ENCODE measurements at regions not wholly inside any gene's neighbourhood (a gene's known extent, or its start where the extent isn't known, plus 50 kb on each side); places are given as distances from the start of the nearest gene placed in this dataset.

DNA sequence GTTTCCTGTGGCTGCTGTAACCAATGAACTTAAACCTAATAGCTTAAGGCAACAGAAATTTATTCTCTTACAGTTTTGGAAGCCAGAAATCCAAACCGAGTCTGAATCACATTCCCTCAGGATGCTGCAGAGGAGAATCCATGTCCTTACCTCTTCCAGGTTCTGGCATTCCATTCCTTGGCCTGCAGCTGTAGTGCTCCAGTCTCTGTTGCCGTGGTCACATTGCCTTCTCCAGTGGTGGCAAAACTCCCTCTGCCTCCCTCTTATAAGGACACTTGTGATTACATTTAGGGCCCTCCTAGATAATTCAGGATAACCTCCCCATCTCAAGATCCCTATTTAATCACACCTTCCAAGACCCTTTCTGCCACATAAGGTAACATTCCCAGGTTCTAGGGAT, 88.7 kb upstream of the SHB start:
- H3K4me3 Mint-ChIP-seq: no peak overlapping the region

GRCh38 chr9:38154501-38155421, 85.7 kb upstream of the SHB start:
- Mint-ChIP-seq H3K36me3 (ENCODE audit: low read depth) (no peaks in the 10 kb centered on the region), H3K4me3 (no peak overlapping the region), H3K27ac (no peak overlapping the region), H3K27me3 (peaks cover 36% of the 10 kb centered on the region), H3K4me1 (no peaks in the 10 kb centered on the region)
- no peak for ATAC-seq
- H3K9me3 ChIP-seq (ENCODE audit: control insufficient read depth, low read length, poor library complexity, severe bottlenecking): no peaks in the 10 kb centered on the region
- no peak for DNase-seq

More for the DNA sequence above, 88.7 kb upstream of the SHB start:
- Mint-ChIP-seq H3K36me3 (ENCODE audit: low read depth) (no peaks in the 10 kb centered on the region), H3K4me1 (peaks cover 7% of the 10 kb centered on the region), H3K27me3 (peaks cover 36% of the 10 kb centered on the region), H3K27ac (no peak overlapping the region)
- no peaks in the 10 kb centered on the region for H3K9me3 ChIP-seq (ENCODE audit: control insufficient read depth, low read length, poor library complexity, severe bottlenecking)
- DNase-seq (no peak), ATAC-seq (no peak)

- Mint-ChIP-seq H3K27ac (no peak overlapping the region), H3K4me1 (no peaks in the 10 kb centered on the region), H3K4me3 (no peak overlapping the region), H3K27me3 (peaks cover 44% of the 10 kb centered on the region), H3K36me3 (ENCODE audit: low read depth) (no peaks in the 10 kb centered on the region)
- DNase-seq (no peak), ATAC-seq (no peak)
- no peaks in the 10 kb centered on the region for H3K9me3 ChIP-seq (ENCODE audit: control insufficient read depth, low read length, poor library complexity, severe bottlenecking)
These were observed 84.9 kb upstream of the SHB start for GRCh38 chr9:38153910-38154291.

- Mint-ChIP-seq H3K4me1 (no peaks in the 10 kb centered on the region), H3K27me3 (peaks cover 44% of the 10 kb centered on the region), H3K27ac (no peak overlapping the region), H3K36me3 (ENCODE audit: low read depth) (no peaks in the 10 kb centered on the region), H3K4me3 (no peak overlapping the region)
- ATAC-seq (no peak), DNase-seq (no peak)
- no peaks in the 10 kb centered on the region for H3K9me3 ChIP-seq (ENCODE audit: control insufficient read depth, low read length, poor library complexity, severe bottlenecking)
These were observed 84.3 kb upstream of the SHB start for GRCh38 chr9:38153152-38153909.

DNA sequence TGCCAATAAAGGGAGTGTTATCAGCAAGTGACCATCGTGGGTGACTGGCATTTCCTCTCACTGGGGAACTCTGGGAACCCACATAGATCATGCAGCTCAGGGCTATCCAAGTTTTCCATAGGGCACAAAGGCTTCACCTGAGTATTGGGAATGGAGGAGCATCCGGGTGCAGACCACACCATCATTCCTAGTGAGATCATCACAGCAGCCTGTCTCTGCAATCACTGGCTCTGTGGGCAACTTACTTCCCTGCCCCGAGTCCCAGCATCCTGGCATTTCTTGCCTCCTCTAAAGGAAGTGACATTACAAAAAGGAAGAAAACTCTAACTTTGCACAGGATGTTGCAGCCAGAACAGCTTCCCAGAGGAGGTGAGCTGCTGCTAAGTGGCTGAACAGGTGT, 80.6 kb upstream of the SHB start:
- Mint-ChIP-seq H3K4me3 (no peak overlapping the region), H3K27ac (no peak overlapping the region), H3K4me1 (no peaks in the 10 kb centered on the region), H3K27me3 (peaks cover 60% of the 10 kb centered on the region), H3K36me3 (ENCODE audit: low read depth) (no peaks in the 10 kb centered on the region)
- DNase-seq (no peak), ATAC-seq (no peak)
- H3K9me3 ChIP-seq (ENCODE audit: control insufficient read depth, low read length, poor library complexity, severe bottlenecking): no peaks in the 10 kb centered on the region

DNA sequence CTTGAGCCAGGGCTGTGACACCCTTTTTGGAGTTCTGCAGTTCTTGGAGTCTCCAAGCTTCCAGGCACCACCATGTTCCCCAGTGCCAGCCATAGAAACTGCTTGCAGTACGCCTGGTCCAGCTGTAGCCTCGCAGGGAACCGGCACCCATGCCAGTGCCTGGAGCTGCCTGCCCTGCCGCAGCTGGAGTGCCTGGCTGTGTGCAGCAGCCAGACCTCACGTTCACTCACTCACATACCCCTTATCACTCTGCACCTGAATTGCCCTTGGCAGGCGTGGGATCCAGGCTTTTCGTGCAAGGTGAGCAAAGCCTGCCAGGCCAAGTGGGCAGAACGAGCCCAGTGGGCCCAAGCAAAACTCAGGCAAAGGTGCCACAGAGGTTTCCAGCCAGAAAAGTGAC, 77.8 kb upstream of the SHB start:
- DNase-seq (no peak), ATAC-seq (no peak)
- Mint-ChIP-seq H3K4me3 (no peak overlapping the region), H3K4me1 (peaks cover 5% of the 10 kb centered on the region), H3K27ac (no peak overlapping the region), H3K36me3 (ENCODE audit: low read depth) (no peaks in the 10 kb centered on the region), H3K27me3 (peaks cover 65% of the 10 kb centered on the region)
- H3K9me3 ChIP-seq (ENCODE audit: control insufficient read depth, low read length, poor library complexity, severe bottlenecking): no peaks in the 10 kb centered on the region

- no peak overlapping the region for H3K27ac Mint-ChIP-seq
- peaks cover 5% of the 10 kb centered on the region for H3K4me1 Mint-ChIP-seq
These were observed 76.6 kb upstream of the SHB start for GRCh38 chr9:38145526-38146053.

DNA sequence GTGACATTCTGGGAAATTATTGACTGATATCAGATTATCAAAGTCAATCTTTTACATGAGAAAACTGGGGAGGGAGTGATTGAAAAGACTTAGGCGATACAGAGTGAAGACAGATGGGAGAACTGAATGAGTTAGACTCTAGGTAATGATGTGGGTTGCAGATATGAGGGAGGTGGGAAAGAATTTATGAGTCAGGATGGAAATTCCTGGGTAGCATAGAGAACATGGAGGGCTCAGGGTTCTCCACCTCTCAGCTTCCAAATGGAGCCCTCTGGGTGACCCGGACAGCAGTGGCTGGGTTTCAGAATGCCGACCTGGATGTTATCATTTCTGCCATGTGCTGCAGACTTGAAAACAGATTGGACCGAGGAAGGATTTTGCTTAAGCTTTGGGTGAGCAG, 75.4 kb upstream of the SHB start:
- Mint-ChIP-seq H3K27me3 (peaks cover 65% of the 10 kb centered on the region), H3K36me3 (ENCODE audit: low read depth) (no peaks in the 10 kb centered on the region), H3K27ac (no peak overlapping the region), H3K4me3 (no peak overlapping the region), H3K4me1 (peaks cover 5% of the 10 kb centered on the region)
- DNase-seq: no peak
- no peak for ATAC-seq
- H3K9me3 ChIP-seq (ENCODE audit: control insufficient read depth, low read length, poor library complexity, severe bottlenecking): no peaks in the 10 kb centered on the region

More at GRCh38 chr9:38145526-38146053, 76.6 kb upstream of the SHB start:
- no peaks in the 10 kb centered on the region for H3K9me3 ChIP-seq (ENCODE audit: control insufficient read depth, low read length, poor library complexity, severe bottlenecking)
- H3K27me3 Mint-ChIP-seq: peaks cover 66% of the 10 kb centered on the region
- ATAC-seq (no peak), DNase-seq (no peak)
- H3K4me3 Mint-ChIP-seq: no peak overlapping the region
- H3K36me3 Mint-ChIP-seq (ENCODE audit: low read depth): no peaks in the 10 kb centered on the region

DNA sequence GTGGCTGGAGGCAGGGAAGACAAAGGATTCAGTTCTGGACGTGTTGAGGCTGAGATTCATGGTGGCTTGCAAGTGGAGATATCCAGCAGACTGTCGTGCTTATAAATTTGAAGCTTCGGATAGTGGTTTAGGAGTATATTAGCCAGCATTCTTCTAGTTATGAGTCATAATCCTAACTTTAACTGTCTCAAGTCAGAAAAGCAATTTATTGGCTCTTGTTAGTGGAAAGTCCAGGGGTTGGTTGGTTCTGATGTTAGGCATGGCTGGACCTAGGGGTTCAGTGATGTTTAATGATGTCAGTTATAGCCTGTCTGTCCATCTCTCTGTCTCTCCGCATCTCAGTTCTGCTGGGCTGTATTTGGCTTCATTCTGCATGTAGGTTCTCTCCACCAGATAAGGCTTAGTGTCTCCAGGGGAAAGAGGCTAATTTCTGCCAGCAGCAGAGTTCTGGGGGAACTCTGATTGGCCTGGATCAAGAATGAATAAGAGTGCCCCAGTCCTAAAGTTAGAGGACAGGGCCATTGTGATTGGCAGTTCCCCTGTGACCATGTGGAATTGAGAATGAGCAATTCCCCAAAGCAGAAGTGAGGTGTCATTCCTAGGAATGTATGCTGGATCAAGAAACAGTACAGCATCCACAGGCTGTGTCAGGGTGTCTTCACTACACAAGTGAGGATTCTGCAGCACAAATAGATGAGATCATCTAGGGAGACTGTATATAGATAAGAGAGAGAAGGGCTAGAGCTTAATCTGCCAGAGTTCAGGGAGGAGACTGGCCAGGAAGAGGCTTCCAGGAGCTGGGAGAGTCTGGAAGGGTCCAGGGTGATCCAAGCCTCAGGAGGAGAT, 72.9 kb upstream of the SHB start:
- Mint-ChIP-seq H3K4me1 (peaks cover 9% of the 10 kb centered on the region), H3K27me3 (peaks cover 68% of the 10 kb centered on the region), H3K4me3 (no peak overlapping the region), H3K27ac (no peak overlapping the region), H3K36me3 (ENCODE audit: low read depth) (no peaks in the 10 kb centered on the region)
- DNase-seq (no peak), ATAC-seq (no peak)
- no peaks in the 10 kb centered on the region for H3K9me3 ChIP-seq (ENCODE audit: control insufficient read depth, low read length, poor library complexity, severe bottlenecking)

DNA sequence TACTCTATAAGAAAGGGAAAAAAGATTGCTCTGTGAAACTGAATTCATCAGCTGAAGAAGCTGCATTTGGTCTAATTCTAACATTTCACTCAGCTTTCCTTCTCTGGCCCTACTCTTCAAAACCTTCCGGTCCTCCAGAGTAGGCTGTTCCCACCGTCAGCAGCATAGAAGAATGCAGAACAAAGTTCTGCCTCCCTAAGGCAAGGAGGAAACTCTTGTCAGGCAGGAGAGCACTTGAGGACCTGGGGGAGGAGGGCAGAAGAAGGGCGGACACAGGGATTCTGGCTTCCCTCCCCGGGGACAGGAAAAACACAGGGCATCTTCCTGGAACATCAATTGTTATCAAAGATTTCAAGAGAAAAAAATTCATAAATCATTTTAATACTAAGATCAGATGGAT, 69.2 kb upstream of the SHB start:
- no peaks in the 10 kb centered on the region for H3K36me3 Mint-ChIP-seq (ENCODE audit: low read depth)
- DNase-seq: no peak
- no peaks in the 10 kb centered on the region for H3K9me3 ChIP-seq (ENCODE audit: control insufficient read depth, low read length, poor library complexity, severe bottlenecking)
- no peak for ATAC-seq
- H3K4me3 Mint-ChIP-seq: no peak overlapping the region
- H3K27ac Mint-ChIP-seq: no peak overlapping the region
- peaks cover 73% of the 10 kb centered on the region for H3K27me3 Mint-ChIP-seq
- peaks cover 9% of the 10 kb centered on the region for H3K4me1 Mint-ChIP-seq

GRCh38 chr9:38137342-38137741, 68.3 kb upstream of the SHB start:
- Mint-ChIP-seq H3K36me3 (ENCODE audit: low read depth) (peaks cover 2% of the 10 kb centered on the region), H3K4me3 (no peak overlapping the region), H3K27ac (no peak overlapping the region), H3K27me3 (peaks cover 74% of the 10 kb centered on the region), H3K4me1 (peaks cover 5% of the 10 kb centered on the region)
- ATAC-seq (no peak), DNase-seq (no peak)
- H3K9me3 ChIP-seq (ENCODE audit: control insufficient read depth, low read length, poor library complexity, severe bottlenecking): no peaks in the 10 kb centered on the region

GRCh38 chr9:38136386-38136785, 67.4 kb upstream of the SHB start:
- DNase-seq (no peak), ATAC-seq (no peak)
- H3K9me3 ChIP-seq (ENCODE audit: control insufficient read depth, low read length, poor library complexity, severe bottlenecking): no peaks in the 10 kb centered on the region
- Mint-ChIP-seq H3K4me3 (no peak overlapping the region), H3K4me1 (peaks cover 3% of the 10 kb centered on the region), H3K27ac (no peak overlapping the region), H3K36me3 (ENCODE audit: low read depth) (peaks cover 2% of the 10 kb centered on the region), H3K27me3 (peaks cover 64% of the 10 kb centered on the region)
